NB4 (cell line): ENCODE measurements at regions not wholly inside any gene's neighbourhood (a gene's known extent, or its start where the extent isn't known, plus 50 kb on each side); places are given as distances from the start of the nearest gene placed in this dataset.

ENCODE experiments used
- DNase-seq: peaks from one replicate; pipeline ENCODE4 v3.0.0; 2010; ENCODE audit warnings: low read depth
- H3K4me3 ChIP-seq: one replicate; pipeline ENCODE4 v1.5.1; 2011; ENCODE audit warnings: mild to moderate bottlenecking, low read depth, low read length, moderate library complexity
- CTCF ChIP-seq: IDR thresholded peaks from one replicate; pipeline ENCODE4 v1.5.1; 2012; ENCODE audit warnings: low read depth, low read length
- MYC ChIP-seq: IDR thresholded peaks from 2 replicates; pipeline ENCODE4 v1.6.1; 2011; ENCODE audit warnings: low read depth, low read length
- POLR2A ChIP-seq: IDR thresholded peaks from 2 replicates; pipeline ENCODE4 v1.6.1; 2011; ENCODE audit warnings: mild to moderate bottlenecking; ENCODE audit not compliant: insufficient read length; ENCODE audit errors: extremely low read depth
- TF ChIP-seq, protein P1 (sequence below): IDR thresholded peaks from 2 replicates; pipeline ENCODE4 v1.6.1; 2011; ENCODE audit warnings: low read depth, low read length

DNA sequence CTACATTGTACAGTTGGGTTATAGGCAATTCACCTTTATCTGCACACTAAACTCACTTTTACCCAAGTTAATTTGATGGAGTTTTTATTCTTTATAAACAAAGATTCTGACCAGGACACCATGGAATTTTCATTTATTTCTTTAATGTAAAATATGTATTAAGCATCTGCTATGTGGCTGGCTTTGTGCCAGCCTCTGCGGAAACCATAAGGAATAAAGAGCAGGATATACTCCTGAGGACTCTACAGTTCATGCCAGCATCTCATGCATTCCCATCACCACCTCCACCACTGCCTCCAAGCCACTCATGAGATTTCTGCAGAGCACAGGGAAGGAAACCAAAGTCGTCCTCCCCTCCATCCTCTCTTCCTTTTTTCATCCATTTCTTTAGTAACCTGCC is 100.0 kb upstream of the DBX1 start:
- no peak for DNase-seq
- H3K4me3 ChIP-seq: no peak overlapping the region
- no peak for TF ChIP-seq POLR2A
- TF ChIP-seq, protein P1, sequence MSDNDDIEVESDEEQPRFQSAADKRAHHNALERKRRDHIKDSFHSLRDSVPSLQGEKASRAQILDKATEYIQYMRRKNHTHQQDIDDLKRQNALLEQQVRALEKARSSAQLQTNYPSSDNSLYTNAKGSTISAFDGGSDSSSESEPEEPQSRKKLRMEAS: no peak

GRCh38 chr11:20259506-20259905 is 99.2 kb upstream of the DBX1 start:
- no peak overlapping the region for H3K4me3 ChIP-seq
- TF ChIP-seq MYC (no peak), POLR2A (no peak), CTCF (no peak)
- no peak for DNase-seq

DNA sequence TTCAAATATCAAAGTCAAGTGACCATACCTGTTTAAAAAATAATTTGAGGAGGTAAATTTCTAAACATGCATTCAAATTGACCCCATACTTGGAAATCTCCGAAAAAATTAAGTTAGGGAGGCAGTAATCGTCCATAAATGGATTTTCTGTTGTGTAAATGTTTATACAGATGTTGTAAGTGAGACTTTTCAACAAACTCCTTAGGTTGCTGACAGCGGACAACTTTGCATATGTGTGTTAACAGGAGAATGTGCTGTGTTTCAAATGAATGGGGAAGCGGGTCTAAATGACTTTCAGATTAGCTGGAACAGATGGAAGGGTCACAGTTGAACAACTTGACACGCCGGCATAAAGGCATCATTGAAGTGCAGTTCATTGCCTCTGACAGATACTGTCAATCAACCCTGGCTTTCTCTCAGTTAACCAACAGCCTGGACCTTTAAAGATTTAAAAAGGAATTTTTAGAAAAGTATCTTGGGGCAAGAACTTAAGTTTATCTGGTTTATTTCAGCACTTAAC is 98.2 kb upstream of the DBX1 start:
- DNase-seq: no peak
- no peak overlapping the region for H3K4me3 ChIP-seq
- no peak for TF ChIP-seq POLR2A

- no peak overlapping the region for H3K4me3 ChIP-seq
- DNase-seq: no peak
- TF ChIP-seq, protein P1: no peak
- TF ChIP-seq CTCF (no peak), MYC (no peak), POLR2A (no peak)
These were observed 96.7 kb upstream of the DBX1 start for GRCh38 chr11:20256925-20257324.

- no peak for TF ChIP-seq MYC
- no peak for TF ChIP-seq POLR2A
- TF ChIP-seq CTCF: no peak
- TF ChIP-seq, protein P1: no peak
- H3K4me3 ChIP-seq: no peak overlapping the region
- DNase-seq: no peak
These were observed 93.5 kb upstream of the DBX1 start for GRCh38 chr11:20253796-20254195.

DNA sequence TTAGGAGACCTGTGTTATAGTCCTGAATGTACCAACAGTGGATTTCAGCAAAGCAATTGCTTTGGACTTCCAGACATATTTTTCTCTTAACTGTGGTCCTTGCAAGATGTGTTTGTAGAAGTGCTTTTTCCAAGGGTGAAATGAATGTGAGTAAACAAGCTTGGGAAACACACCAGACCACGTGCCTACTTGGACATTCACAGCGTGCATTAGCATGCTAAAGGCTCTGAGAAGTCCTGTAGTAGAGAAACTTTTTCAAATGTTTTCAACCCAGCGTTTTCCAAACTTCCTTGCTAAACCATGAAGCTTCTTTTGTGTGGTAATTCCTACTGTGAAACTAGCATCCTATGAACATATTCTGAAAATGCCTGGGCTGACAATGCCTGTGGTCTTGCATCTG is 91.2 kb upstream of the DBX1 start:
- TF ChIP-seq, protein P1: no peak
- TF ChIP-seq POLR2A (no peak), CTCF (no peak), MYC (no peak)
- no peak overlapping the region for H3K4me3 ChIP-seq
- no peak for DNase-seq

DNA sequence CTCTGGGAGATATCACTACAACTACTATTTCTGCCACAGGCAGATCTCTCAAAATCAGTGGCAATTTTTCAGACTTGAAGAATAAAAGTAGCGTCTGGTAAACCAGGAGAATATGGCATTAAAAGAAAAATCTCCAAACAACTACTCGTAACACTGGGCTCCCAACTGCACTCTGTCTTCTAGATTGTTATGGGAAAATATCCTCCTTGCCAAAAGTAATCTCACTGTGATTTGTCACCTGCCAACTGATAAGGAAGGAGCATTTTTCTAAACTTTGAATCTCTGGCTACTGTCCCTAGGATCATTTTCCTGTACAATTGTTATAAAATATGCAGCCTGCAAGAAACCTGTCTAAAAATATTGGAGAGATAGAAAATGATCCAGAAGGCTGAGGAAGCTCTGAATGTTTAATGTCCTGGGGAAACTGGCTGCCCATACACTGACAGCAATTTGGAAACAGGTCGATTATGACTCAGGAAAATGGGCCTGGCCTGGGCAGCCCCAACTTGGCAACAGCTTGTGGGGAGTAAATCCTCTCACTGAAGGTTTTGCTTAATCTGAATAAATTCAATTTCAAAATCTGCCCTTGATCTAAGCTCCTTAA is 90.5 kb upstream of the DBX1 start:
- TF ChIP-seq MYC (no peak), POLR2A (no peak), CTCF (no peak)
- TF ChIP-seq, protein P1: no peak
- DNase-seq: no peak
- H3K4me3 ChIP-seq: no peak overlapping the region
